NCI-H1694 (cell line): ENCODE measurements at regions not wholly inside any gene's neighbourhood (a gene's known extent, or its start where the extent isn't known, plus 50 kb on each side); places are given as distances from the start of the nearest gene placed in this dataset.
A peak's percentile ranks its signal among the peaks of the same experiment; 100 is the strongest.
"Not testable (repeated sequence)": the region's sequence is repeated elsewhere in the genome, so short reads cannot be mapped to it uniquely, and the experiment has no call there.

ENCODE experiments used
- DNase-seq: peaks from one replicate; lab custom pipeline; 2025; lab: John Stamatoyannopoulos, UW

GRCh38 chr4:111274060-111274459 is 651.2 kb upstream of the PITX2 start:
- no peak for DNase-seq

DNA sequence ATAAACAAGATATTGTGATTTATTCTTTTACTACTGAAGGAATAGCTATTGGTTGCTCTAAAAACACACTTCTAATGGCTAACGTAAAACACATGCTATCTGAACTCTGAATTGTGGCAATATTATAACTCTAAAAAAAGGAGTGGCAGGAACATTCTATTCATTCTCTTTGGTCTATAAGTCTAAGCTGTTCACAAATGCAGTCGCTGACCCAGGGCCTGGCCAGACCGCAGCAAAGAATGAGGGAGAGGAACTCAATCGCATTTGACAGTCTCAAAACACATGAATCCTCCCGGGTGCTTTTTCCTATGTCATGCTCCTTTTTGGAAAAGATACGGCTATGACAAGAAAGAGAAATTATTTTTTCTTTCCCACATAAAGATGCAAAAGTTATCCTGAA is 651.6 kb upstream of the PITX2 start:
- DNase-seq, result no peak

DNA sequence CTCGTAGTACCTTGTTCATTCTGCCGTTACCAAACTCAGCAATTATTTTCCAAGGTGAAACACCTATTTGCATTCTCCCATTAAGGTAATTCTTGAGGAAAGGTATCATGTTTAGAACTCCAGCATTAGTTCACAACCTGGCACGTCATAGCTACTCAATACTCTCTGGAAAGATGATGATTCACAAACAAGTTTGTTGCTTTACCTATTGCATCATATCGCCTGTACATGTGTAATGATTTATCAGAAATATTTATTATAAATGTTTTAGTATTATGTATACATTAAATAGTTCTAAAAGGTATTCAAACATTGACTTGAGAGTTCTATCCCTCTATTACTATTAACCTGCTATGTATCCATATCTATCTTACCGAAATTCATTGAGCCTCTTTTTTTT is 658.3 kb upstream of the PITX2 start:
- DNase-seq, result no peak

GRCh38 chr4:111282035-111282434 is 659.2 kb upstream of the PITX2 start:
- DNase-seq, result no peak

DNA sequence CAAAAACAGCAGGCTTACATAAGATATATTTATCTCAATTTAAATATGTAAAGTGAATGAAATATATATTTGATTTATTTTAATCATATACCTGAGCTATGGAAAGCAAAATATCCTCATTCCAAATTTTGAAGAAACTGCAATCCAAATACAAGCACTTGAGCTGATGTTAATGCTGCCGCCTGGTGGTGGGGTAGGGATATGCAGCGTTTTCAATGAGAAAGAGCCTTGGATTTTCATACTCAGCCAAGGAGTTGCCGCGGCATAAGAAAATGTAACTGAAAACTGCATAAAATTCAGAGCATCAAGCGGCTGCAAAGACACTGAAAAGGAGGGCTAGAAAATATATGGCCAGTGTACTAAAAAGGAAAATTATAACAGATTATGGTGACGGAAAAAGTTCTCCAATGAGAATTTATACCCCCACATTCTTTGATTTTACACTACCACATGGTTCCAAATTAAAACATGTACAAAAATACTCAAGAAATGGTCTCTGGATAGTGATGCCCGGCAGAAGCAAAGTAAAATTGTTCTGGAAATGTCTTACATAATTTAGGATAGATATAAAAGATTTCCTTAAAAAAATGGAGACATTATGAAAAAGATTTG is 660.3 kb upstream of the PITX2 start:
- peak; percentile 13 for DNase-seq

DNA sequence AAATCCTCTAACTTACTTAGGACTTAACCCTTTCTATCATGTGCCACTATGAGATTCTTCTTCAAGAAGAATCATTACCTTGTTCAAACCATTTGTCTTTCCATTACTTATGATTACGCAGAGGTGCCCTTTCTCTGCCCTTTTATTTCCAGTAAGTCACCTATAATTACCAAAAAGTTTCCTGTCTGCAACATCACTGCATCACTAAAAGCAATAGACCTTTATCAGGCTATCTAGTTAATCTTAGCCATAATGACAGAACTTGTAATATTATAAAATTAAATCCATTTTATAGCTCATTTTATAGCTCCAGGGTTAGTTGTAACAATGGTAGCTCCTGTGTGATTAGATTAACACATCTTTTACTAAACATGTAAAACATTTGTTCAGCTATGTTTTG is 673.6 kb upstream of the PITX2 start:
- DNase-seq, result no peak

GRCh38 chr4:111303806-111304205 is 680.9 kb upstream of the PITX2 start:
- DNase-seq, result no peak

DNA sequence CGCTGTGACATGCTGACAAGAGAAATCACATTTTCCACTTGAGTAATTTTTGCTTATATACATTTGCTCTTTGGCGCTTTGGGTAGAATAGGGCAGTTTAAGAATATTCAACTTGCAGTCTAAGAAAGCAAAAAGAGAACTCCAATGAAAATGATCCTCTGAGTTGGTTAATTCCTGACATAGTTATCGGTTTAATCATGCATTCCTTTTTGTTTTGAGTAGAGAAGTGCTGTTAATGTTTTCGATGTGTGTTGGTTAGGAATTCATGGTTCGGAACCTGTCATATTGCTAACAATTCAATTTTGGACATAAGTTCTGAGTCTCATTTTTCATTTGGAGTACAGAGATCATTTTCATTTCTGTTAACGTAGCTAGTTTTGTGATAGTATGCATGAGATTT is 700.6 kb upstream of the PITX2 start:
- DNase-seq, result no peak

GRCh38 chr4:111323916-111324315 is 701.0 kb upstream of the PITX2 start:
- no peak for DNase-seq

DNA sequence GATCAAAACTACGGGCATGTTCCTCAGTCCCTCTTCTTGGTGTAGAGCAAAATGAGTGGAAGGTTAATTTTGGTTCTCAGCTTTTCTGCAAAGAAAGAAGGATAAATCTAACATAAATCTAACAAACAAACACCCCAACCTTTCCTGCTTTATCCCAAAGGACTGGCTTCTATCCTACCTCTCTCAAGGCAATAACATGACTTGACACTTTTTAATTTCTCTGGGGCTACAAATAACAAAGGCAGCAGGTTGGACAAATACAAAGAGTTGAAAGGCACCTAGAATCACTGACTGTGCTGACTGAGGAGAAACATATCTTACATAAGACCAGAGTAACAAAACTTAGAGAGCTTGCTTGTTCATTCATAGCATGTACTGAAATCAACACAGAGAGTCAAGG is 703.6 kb upstream of the PITX2 start:
- DNase-seq, result no peak

- DNase-seq, result no peak
Observed at GRCh38 chr4:111330786-111331185, 707.9 kb upstream of the PITX2 start.

GRCh38 chr4:111334361-111334760 is 711.5 kb upstream of the PITX2 start:
- no peak for DNase-seq

DNA sequence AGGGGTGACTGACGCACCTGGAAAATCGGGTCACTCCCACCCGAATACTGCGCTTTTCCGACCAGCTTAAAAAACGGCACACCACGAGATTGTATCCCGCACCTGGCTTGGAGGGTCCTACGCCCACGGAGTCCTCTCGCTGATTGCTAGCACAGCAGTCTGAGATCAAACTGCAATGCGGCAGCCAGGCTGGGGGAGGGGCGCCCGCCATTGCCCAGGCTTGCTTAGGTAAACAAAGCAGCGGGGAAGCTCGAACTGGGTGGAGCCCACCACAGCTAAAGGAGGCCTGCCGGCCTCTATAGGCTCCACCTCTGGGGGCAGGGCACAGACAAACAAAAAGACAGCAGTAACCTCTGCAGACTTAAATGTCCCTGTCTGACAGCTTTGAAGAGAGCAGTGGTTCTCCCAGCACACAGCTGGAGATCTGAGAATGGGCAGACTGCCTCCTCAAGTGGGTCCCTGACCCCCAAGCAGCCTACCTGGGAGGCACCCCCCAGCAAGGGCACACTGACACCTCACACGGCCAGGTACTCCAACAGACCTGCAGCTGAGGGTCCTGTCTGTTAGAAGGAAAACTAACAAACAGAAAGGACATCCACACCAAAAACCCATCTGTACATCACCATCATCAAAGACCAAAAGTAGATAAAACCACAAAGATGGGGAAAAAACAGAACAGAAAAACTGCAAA is 714.5 kb upstream of the PITX2 start:
- not testable (repeated sequence) for DNase-seq

DNA sequence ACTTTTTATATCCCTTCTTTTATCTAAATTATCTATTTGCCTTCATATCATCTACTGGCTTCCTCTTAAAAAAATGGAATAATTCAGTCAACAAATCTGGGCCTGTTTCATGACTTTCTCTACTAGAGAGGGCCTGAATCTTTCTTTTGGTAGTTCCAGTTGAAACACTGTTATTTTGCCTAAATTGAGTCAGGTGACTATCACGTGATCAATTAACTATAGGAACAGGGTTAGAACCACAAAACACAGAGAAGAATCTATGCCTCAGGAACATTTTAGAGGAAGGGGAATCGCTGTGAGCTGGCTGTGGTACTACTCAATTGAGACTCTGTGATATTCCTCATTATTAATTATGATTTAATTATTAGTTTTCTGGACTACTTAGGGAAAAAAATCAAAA is 736.7 kb upstream of the PITX2 start:
- DNase-seq, result no peak

- DNase-seq, result no peak
Observed at GRCh38 chr4:111360906-111361305, 738.0 kb upstream of the PITX2 start.

DNA sequence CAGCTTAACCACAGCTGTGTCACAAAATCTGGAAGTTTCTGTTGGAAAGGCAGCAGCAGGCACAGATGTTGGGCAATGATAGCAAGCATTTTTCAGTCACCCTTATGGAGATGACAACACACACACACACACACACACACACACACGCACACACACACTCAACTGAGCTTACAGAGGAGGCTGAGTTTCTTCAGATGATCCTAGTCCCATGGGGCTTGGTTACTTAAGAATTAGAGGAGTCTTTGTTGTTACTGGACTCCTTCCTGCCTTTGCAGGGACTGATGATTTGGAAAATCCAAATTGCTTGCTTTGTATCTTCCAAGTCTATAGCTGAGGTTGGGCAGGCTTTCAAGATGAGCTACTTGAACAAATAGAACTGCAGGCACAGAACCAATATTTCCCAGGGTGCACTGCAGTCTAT is 740.1 kb upstream of the PITX2 start:
- DNase-seq, result no peak

DNA sequence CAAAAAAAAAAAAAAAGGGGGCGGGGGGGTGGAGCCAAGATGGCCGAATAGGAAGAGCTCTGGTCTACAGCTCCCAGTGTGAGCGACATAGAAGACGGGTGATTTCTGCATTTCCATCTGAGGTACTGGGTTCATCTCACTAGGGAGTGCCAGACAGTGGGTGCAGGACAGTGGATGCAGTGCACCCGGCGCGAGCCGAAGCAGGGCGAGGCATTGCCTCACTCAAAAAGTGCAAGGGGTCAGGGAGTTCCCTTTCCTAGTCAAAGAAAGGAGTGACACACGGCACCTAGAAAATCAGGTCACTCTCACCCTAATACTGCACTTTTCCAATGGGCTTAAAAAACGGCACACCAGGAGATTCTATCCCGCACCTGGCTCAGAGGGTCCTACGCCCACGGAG is 755.0 kb upstream of the PITX2 start:
- not testable (repeated sequence) for DNase-seq

GRCh38 chr4:111388561-111388960 is 756.7 kb upstream of the FAM241A start:
- DNase-seq, result no peak

DNA sequence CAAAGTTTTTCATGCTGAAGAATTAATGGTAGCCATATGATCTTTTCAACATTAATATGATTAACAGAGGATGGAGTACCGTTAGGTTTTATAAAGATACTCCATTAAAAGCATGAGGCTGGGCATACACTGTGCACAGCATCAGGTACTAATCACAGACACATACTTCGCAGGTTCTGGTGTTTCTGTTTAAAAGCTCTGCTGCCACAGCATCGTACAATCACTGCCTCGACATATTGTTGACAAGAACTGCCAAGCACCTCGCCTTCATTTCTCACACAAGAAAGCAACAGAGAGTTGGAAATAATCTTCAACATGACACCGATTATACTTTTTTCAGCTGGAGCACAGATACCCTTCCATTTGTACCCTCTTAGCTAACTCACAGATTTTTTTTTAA is 753.4 kb upstream of the FAM241A start:
- no peak for DNase-seq

- no peak for DNase-seq
Observed at GRCh38 chr4:111393781-111394180, 751.5 kb upstream of the FAM241A start.

DNA sequence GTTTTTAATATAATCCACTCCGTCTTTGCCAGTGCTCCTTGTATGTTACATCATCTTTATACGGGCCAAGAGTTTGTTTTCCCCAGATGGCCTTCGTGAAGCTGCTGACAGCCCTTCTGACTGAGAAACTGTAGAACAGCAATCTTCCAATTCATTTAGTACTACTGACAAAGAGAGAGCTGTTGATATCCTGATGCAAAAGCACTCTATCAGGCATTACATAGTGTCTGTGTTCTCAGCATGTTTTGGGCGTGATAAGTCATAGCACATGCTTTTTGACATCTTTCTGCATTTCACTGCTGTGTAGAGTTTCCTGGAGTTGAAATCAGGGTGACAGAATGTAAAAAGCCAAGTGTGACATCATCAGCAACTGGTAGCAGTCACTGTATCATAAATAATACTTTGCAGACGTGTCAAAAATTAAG is 746.3 kb upstream of the FAM241A start:
- peak; percentile 50 for DNase-seq

DNA sequence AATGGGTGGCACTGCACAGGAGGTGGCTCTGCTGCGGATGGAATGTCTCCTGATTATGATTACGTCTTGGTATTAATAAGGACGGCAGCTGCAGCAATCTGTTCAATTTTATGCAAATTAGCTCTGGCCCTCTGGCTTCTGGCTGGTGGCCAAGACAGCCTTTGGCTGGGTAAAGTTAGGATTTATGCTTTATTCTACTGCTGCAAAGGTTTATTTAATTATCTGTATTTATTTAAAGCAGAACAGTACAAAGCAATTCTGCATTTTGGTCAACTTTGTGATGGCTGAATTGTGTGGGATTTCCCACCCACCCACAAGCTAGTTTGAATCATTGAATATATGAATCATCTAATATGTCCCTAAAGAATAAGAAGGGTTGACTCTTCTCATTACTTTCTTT is 745.6 kb upstream of the FAM241A start:
- DNase-seq, result peak; percentile 74

- peak; percentile 72 for DNase-seq
Observed at GRCh38 chr4:111400741-111401140, 744.5 kb upstream of the FAM241A start.

- DNase-seq, result no peak
Observed at GRCh38 chr4:111404673-111405072, 740.6 kb upstream of the FAM241A start.
